ENCODE measurements at regions not wholly inside any gene's neighbourhood (a gene's known extent, or its start where the extent isn't known, plus 50 kb on each side); places are given as distances from the start of the nearest gene placed in this dataset.

- TF ChIP-seq, protein P1, sequence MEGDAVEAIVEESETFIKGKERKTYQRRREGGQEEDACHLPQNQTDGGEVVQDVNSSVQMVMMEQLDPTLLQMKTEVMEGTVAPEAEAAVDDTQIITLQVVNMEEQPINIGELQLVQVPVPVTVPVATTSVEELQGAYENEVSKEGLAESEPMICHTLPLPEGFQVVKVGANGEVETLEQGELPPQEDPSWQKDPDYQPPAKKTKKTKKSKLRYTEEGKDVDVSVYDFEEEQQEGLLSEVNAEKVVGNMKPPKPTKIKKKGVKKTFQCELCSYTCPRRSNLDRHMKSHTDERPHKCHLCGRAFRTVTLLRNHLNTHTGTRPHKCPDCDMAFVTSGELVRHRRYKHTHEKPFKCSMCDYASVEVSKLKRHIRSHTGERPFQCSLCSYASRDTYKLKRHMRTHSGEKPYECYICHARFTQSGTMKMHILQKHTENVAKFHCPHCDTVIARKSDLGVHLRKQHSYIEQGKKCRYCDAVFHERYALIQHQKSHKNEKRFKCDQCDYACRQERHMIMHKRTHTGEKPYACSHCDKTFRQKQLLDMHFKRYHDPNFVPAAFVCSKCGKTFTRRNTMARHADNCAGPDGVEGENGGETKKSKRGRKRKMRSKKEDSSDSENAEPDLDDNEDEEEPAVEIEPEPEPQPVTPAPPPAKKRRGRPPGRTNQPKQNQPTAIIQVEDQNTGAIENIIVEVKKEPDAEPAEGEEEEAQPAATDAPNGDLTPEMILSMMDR (IDR thresholded peaks at IDR 0.05; ENCODE audit: low read length) = no peak
- TF ChIP-seq EZH2phosphoT487 (IDR thresholded peaks at IDR 0.05; ENCODE audit: low read length) (no peak), EZH2 (optimal IDR thresholded peaks at IDR 0.05; ENCODE audit: low read depth, low read length) (no peak)
These were observed 193.6 kb downstream of the FAM43A start for GRCh38 chr3:194879126-194879877.

DNA sequence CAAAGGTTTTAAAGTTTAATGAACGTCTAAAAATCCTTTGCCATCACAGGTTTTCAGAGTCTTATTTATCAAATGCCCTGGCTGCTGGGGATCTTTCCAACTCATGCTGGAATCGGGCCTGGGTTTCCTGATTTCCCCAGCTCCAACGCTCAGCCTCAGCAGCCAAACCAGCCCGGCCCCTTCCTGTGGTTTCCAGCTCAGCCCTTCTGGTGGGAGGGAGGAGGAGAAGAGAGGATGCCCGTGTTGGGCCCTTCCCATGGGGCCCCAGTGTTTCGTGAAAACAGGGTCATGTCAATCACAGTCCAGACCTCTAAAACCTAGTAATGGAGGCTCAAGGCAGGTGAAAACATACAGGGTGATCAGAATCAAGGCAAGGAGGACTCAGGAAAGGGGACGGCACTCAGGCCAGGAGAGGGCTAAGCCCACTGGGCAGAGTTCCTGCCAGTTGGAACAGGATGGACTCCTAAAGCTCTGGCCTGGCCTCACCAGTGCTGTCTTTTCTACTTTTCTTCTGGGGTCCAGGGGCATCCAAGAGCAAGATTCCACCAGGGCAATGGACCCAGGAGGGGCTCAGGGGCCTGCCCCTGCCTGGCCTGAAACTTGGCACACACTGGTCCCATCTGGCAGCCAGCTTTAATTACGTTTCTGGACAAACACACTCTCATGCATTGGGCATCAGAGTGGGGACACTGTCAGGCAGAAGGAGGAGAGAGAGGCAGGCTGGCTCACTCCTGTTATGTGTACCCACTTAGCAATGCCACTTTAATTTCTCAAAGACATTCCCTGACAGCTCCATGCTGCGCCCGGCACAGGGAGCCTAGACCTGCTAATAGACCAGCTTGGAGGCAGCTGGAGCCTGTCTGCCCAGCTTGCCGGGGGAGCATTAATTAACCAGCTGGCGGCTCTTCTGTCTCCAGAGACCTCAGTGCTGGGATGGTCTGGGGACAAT is 194.6 kb downstream of the FAM43A start:
- H3K4me2 ChIP-seq (ENCODE audit: low read depth, low read length) = no peak overlapping the region
- H3K27me3 ChIP-seq (replicated peaks; ENCODE audit: insufficient read depth, low read length) = no peaks in the 10 kb centered on the region
- no peaks in the 10 kb centered on the region for H3K36me3 ChIP-seq (replicated peaks; ENCODE audit: insufficient read depth, low read length)
- H3K9me3 ChIP-seq (replicated peaks; ENCODE audit: insufficient read depth, low read length) = no peaks in the 10 kb centered on the region
- no peak for DNase-seq
- no peak overlapping the region for H3K9ac ChIP-seq (ENCODE audit: low read length)
- H4K20me1 ChIP-seq (ENCODE audit: insufficient read depth, low read length) = no peaks in the 10 kb centered on the region
- no peaks in the 10 kb centered on the region for H3K9me2 ChIP-seq (replicated peaks; ENCODE audit: insufficient read depth, low read length)
- H3K4me1 ChIP-seq (ENCODE audit: low read length) = no peaks in the 10 kb centered on the region
- no peak overlapping the region for H2AFZ ChIP-seq (ENCODE audit: low read length)
- no peak overlapping the region for H3K4me3 ChIP-seq (ENCODE audit: low read length)
- TF ChIP-seq EZH2phosphoT487 (IDR thresholded peaks at IDR 0.05; ENCODE audit: low read length) = no peak
- H3F3A ChIP-seq (ENCODE audit: insufficient read depth, low read length) = no peaks in the 10 kb centered on the region
- no peak overlapping the region for H3K27ac ChIP-seq (ENCODE audit: low read length)
- H3K79me2 ChIP-seq (ENCODE audit: low read length) = no peaks in the 10 kb centered on the region

More at GRCh38 chr3:194879126-194879877, 193.6 kb downstream of the FAM43A start:
- Histone ChIP-seq H3K9ac (ENCODE audit: low read length) (no peak overlapping the region), H3K4me2 (ENCODE audit: low read depth, low read length) (no peak overlapping the region), H3K79me2 (ENCODE audit: low read length) (no peaks in the 10 kb centered on the region), H3K27ac (ENCODE audit: low read length) (no peak overlapping the region), H3K9me2 (replicated peaks; ENCODE audit: insufficient read depth, low read length) (no peaks in the 10 kb centered on the region), H4K20me1 (ENCODE audit: insufficient read depth, low read length) (no peaks in the 10 kb centered on the region), H3K4me3 (ENCODE audit: low read length) (no peak overlapping the region), H3K27me3 (replicated peaks; ENCODE audit: insufficient read depth, low read length) (no peaks in the 10 kb centered on the region), H2AFZ (ENCODE audit: low read length) (no peak overlapping the region), H3K36me3 (replicated peaks; ENCODE audit: insufficient read depth, low read length) (no peaks in the 10 kb centered on the region), H3K4me1 (ENCODE audit: low read length) (no peaks in the 10 kb centered on the region), H3K9me3 (replicated peaks; ENCODE audit: insufficient read depth, low read length) (no peaks in the 10 kb centered on the region), H3F3A (ENCODE audit: insufficient read depth, low read length) (no peaks in the 10 kb centered on the region)
- DNase-seq = no peak

DNA sequence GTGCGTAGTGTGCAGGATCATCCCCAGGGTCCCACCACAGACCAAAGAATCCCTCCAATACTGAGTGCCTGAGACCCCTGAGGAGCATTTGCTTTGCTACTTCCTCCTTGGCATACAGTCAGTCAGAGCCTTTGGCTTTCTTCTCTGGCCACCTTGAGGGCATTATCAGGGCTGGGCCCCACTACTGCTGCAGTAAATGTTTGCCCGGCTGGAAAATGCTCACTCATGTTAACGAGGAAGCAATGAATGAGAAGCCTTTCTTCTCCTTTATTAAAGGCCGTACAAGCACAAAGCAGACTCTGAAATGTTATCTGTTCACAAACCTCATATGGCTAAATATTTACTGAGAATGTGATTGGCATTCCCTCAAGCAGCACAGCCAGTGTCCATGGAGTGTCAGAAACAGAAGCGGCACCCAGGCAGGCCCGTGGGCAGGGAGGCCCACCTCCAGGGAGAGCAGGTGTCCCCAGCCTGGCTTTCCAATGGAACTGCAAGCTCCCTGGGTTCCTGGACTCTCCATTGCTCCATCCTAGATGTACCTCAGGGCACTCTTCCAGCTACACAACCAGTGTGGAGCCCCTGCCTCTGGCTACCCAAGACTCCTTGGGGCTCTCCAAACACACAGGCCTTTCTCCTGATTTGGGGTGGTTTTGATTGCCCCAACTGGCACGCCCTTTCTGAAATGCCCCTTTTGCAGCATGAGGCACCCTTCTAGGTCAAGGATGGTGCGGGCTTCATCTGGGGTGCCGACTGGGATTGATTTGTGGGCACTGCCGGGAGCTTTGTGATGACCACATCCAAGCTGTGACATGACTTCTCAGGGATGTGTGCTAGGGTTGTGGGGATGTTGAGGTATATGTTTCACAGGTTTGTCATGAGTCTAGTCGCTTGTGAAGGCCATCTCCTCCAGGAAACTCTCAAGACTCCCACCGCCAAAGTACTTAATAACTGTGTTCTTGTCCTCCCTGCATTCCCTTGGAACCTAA is 195.6 kb downstream of the FAM43A start:
- no peak for DNase-seq
- Histone ChIP-seq H3K9me3 (replicated peaks; ENCODE audit: insufficient read depth, low read length) (no peaks in the 10 kb centered on the region), H3K27ac (ENCODE audit: low read length) (no peak overlapping the region), H3K4me2 (ENCODE audit: low read depth, low read length) (no peak overlapping the region), H4K20me1 (ENCODE audit: insufficient read depth, low read length) (no peaks in the 10 kb centered on the region), H2AFZ (ENCODE audit: low read length) (no peak overlapping the region), H3K4me1 (ENCODE audit: low read length) (no peaks in the 10 kb centered on the region), H3K79me2 (ENCODE audit: low read length) (no peaks in the 10 kb centered on the region), H3K27me3 (replicated peaks; ENCODE audit: insufficient read depth, low read length) (no peaks in the 10 kb centered on the region), H3K9ac (ENCODE audit: low read length) (no peak overlapping the region), H3K4me3 (ENCODE audit: low read length) (no peak overlapping the region), H3F3A (ENCODE audit: insufficient read depth, low read length) (no peaks in the 10 kb centered on the region), H3K9me2 (replicated peaks; ENCODE audit: insufficient read depth, low read length) (no peaks in the 10 kb centered on the region), H3K36me3 (replicated peaks; ENCODE audit: insufficient read depth, low read length) (no peaks in the 10 kb centered on the region)
- TF ChIP-seq, protein P1 (IDR thresholded peaks at IDR 0.05; ENCODE audit: low read length) = no peak
- no peak for TF ChIP-seq EZH2 (optimal IDR thresholded peaks at IDR 0.05; ENCODE audit: low read depth, low read length)
- TF ChIP-seq EZH2phosphoT487 (IDR thresholded peaks at IDR 0.05; ENCODE audit: low read length) = no peak

Measured in MM.1S (cell line).